CD4-positive, alpha-beta T cell treated with Interleukin-6 at 100 ng/mL for 8 hours (primary cell): ENCODE measurements at regions not wholly inside any gene's neighbourhood (a gene's known extent, or its start where the extent isn't known, plus 50 kb on each side); places are given as distances from the start of the nearest gene placed in this dataset.

Experiments
- DNase-seq: peaks from one replicate; pipeline ENCODE4 v3.0.0-alpha.2; 2020; ENCODE audit warnings: mixed read lengths, low spot score

DNA sequence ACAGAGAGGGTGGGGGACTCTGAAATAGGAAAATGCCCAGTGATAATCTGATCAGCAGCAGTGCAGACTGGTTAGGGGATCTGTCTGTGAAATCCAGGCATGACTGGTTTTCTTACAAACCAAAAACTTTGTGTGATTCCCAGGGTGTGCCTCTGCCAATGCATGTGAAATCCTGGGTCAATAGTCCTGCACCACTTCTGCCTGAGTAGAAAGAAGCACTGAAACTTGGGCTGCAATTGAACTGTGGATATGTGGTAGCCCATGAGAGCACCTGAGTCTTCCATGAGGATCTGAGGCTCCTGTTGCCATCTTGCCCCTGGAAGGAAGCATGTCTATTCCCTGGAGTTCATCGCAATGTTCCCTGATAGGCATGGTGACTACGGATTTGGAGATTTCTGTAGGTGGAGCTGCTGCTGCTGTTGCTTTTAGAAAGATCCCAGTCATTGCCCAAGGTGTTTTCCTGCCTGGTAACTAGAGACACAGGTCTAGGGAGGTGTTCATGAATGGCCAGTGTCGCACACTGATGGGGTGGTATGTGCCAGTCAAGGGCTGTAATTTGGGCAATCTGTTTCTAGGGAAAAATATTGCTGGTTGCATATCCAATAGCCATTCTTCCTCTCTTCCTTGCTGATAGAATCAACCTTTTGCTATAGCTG, 146.7 kb downstream of the CARTPT start:
- DNase-seq = no peak

DNA sequence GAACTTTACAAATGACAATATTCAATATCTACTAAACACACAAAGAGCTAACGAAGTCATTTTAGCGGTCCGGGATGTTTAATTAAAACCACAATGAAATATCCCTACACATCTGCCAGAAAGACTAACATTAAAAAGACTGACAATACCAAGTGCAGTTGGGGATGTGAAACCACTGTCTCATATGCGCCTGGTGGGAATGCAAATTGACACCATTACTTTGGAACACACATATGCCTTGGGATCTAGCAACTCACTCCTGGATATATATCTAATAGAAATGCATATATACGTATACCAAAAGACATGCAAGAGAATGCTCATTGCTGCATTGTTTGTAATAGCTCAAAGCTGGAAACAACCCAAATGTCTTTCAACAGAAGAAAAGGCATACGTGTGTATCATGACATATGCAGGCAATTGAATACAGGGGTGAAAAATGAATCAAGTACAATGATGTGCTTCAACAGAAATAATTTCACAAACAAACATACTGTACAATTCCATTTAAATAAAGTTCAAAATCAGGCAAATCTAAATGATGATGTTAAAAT, 153.3 kb downstream of the CARTPT start:
- DNase-seq = no peak

DNA sequence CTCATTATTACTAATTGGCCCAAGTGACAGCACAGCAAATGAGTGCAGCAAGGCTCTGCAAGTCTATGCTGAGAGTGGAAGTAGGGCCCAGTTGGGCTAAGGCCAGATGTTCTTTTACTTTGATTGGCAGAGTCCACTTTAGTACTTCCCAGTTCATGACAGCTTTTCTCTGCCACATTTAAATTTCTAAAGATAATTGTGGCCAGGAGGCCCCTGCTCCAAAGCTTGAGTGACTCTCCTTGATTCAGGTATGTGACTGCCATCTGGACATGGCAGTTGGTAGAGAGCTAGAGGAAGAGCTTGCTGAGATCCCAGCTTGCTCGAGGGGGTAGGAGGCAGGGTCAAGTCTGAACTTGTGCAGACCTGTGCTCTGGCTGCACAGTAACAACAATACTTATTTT, 154.1 kb downstream of the CARTPT start:
- no peak for DNase-seq

DNA sequence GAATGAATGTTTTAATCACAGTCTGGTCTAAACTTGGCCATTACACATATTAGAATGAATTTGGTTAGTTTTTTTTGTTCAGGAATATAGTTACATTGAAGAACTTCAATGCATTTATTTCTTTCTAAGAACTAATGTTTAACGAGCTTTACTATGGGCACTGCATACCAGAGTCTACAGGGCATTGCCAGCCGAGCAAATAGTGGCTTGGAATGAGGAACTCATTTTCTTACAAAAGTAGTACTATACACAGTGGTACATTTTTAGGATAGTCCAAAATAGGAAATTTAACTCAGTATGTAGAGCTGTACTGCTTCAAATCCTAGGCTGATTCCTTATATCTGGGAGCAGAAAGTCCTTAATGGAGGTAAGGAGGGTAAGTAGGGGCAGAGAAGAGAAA, 155.4 kb downstream of the CARTPT start:
- DNase-seq = no peak

DNA sequence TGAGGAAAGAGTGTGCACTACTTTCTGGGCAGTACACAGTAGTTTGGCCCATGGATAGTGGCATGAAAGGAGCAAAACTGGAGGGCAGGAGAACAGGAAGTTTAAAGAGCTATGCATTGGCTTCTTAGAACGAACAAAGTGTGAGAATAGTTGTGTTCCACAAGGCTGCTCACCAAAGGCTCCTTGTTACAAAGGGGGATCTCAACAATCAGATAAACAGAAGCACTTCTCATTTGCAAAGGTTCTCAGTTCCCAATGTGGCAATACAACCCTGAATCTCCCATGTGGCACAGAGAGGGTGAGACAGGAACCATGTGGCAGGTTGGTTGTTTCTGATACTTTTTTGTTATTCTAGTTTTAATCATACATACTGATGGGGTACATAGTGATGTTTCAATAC, 158.4 kb downstream of the CARTPT start:
- DNase-seq = no peak

DNA sequence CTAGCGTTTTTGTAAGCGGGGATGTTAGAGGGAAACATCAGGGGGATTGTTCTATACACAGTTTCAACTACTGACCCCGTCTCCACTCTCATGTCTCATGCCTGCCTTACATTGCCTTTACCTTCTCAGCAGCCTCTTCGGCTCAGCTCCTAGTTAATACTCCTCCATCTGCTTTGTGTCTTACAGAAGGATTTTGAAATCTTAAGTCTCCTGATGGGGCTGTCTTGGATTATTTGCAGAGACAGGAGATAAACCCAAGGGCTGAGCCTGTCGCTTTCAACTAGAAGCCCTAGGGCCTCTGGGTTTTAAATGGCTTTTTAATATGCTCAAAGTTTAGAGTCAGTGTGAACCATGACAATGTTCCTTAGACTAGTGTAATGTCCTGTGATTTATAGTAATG, 161.5 kb downstream of the CARTPT start:
- DNase-seq = no peak

DNA sequence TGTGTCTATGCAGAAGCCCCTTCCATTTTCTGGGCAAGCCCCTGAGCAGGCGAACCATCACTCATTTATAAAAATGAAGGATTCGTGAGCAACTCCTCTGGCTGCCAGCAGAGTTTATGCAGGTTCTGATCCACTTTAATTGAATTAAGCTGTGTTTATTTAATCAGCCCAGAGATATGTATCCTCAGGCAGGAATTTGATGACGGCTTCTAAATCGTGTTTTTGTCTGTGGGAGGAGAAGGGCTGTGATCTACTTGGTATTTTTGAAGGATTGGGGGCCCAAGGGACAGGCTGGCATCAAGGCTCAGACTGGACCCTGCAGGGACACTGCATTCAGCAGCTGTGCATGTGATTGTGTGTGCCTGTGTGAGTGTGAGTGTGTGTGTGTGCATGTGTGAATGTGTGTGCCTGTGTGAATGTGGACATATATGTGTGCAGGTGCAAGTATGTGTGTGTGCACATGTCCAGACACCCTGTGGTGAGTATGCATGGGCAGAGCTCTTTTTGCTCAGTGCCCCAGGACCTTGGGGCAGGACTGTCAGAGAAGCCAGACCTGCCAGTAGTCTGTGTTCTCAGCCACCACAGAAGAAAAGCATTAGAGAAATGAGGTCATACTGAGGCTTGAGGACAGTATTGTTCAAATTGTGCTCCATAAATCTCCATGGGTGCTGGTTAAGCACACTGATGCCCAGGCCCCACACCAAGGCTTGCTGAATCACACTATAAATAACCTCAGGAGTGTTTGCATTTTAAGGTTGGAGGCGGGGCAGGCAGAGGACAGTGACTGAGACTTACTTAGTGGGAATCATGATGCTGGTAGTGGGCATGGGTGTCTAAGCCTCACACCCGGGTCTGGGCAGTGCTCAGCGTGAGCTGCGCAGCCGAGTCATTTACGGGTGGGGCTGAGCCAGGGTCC, 164.0 kb downstream of the CARTPT start:
- no peak for DNase-seq

DNA sequence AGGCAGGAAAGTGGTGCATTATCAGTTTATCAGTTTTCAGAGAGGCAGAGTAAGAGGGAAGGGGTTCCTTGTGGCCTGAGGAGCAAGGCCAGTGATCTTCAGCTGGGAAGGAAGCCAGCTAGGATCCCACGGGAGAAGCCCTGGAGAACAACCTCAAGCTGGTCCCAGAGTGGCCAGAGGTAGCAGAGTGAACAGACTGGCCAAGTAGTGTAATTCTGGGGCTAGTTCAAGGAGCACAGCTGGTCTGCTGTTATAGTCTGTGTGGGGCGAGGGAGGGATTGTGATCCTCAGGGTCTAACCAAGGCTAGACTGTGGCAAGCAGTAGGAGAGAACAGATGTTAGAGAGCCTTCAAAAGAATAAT, 164.6 kb downstream of the CARTPT start:
- no peak for DNase-seq

DNA sequence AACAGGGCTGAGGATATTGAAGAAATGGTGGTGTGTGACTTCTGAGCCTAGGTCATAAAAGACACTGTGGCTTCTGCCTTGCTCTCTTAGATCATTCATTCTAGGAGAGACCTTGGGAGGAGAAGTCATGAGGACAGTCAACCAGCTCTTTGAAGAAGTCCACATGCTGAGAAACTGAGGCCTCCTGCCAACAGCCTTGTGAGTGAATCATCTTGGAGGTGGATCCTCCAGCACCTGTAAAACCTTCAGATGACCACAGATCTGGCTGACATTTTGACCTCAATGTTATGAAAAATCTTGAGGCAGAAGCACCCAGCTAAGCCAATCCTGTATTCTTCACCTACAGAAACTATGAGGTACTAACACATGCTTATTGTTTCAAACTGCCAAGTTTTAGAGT, 165.9 kb downstream of the CARTPT start:
- no peak for DNase-seq

DNA sequence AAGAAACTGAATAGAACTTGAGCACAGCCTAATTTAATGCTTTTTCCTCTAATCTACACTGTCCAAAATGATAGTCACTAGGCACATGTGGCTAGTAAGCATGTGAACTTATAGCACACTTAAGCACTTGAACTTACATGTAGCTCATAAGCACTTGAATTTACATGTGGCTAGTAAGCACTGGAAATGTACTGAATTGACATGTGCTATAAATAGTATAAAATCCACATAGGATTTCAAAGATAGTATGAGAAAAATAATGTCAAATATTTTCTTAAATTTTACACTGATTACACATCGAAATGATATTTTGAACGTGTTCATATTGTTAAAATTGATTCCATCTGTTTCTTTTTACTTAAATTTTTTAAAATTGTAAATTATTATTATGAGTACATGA, 167.3 kb downstream of the CARTPT start:
- no peak for DNase-seq

DNA sequence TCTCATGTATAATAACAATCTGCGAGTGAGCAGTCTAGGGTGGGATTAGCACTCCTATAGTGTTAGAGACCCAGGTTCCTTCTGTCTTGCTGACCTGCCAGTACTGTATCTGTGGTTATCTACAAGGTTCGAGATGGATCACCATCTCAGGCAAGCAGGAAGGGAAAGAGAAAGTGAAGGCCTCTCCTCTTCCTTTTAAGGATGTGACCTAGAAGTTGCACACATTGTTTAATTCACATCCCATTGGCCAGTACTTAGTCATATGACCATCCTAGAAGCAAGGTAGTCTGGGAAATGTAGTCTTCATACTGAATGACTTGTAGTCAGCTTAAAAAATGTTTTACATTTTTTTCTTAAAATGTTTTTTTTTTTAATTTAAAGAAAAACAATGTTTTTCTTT, 168.6 kb downstream of the CARTPT start:
- DNase-seq = peak; percentile 8

DNA sequence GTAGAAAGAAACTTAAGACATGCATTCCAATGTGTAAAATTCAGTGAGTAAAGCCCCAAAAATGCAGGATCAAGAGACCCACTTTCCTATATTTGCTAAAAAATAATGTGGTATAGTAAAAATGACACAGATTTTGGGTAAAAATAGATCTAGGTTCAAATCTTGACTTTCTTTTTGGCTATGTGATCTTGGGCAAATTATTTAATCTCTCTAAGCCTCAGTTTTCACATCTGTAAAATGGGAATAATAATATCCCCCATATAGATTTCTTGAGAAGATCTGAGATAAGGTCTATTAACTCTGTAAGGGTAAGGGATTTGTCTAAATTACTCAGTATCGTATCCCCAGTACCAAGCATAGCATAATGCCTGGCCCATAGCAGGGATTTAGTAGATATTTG, 172.3 kb downstream of the CARTPT start:
- DNase-seq = no peak

DNA sequence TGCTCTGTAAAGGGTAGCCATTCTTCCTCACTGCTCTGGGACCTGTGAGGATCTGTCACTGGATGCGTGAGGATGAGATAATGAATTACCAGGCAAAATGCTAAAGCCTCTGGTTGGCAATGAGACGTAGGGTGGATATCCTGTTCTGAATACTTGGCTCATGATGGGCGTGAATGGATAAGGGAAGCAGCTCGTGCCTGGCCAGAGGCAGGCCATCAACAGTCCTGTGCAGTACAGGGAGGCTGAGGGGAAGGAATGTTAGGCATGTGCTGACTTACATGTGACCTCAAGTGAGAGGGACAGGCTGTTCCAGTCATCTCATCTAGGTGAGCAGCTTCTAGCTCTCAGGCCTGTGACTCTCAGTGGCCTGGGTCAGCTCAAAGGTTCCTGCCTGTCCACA, 172.8 kb downstream of the CARTPT start:
- DNase-seq = no peak

DNA sequence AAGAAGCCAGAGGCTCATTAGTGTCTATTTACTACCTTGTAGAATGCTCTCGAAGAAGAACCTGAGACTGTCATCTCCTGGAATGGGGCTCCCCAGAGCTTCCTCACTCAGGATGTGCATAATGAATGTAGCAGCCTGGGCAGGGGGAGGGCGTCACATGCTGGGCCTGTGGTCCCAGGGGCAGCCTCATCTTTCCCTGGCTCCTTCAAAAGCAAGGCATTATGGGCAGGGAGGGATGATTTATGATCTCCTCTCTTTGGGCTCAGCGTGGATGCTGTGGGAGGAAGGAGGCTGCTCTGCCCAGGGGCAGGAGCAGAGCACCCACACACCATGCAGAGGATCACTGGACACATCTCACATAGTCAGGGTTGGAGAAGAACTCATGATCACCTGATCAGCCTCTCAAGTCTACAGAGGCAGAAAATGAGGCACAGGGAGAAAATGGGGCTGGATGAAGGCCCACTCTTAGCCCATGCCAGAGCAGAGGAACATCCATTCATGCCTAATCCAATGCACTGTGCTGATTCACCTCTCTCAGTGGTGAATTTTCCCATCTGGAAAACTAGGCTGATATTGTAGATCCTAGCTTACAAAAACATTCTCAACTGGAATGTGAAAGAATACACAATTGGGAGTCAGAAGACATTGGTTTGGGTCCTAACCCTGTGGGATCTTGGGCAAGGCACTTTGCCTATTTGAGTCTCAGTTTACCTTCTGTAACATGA, 173.7 kb downstream of the CARTPT start:
- DNase-seq = no peak

DNA sequence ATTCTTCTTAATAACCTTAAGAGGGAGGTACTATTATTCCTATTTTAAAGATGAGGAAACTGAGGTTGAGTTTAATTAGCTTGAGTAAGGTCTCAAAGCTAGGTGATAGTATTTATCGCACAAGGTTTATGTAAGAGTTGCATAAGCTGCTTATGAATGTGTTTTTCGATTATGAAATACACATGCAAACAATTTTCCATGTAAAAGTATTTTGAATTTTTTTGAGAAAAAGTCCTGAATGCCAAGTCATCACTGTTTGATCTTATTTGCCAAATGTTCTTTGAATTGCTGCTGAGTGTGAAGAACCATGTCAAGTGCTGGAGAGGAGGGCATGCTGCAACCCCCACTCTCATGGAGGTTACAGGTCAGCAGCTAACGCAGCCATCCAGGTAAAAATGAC, 174.4 kb downstream of the CARTPT start:
- DNase-seq = no peak

DNA sequence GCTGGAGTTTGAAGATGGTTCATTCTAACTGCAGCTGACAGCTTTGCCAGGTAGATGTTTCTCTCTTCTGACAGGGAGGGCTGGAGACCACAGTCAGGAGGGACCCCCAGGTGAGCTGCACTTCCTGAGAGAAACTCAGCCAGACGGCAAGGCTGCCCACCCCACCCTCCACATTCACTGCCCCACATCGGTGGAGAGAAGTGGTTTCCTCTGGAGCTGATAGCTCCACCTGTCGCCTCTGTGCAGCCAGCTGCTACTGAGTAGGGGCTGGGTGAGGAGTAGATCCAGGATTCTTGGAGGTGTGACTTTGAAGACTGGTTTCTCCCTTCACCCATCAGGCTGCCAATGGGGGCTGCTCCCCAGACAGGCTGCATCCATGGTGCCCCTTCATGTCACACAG, 175.0 kb downstream of the CARTPT start:
- DNase-seq = no peak

DNA sequence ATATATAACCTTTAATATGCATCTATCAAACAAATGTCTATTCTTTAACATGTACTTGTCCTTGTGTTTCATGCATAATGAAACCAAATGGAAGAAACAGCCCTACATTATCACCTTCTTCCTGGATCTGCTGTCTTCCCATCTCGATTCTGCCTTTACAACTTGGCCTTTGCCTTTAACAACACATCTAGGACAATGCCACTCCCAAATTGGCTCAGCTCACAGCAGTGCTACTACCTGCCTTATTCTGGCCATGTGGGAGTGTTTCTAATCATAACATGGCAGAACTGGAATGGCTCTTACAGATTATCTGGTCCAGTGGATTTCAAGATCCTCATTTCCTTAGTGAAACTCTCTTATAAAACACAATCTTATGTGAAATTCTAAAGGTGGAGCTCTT, 176.5 kb downstream of the CARTPT start:
- no peak for DNase-seq

DNA sequence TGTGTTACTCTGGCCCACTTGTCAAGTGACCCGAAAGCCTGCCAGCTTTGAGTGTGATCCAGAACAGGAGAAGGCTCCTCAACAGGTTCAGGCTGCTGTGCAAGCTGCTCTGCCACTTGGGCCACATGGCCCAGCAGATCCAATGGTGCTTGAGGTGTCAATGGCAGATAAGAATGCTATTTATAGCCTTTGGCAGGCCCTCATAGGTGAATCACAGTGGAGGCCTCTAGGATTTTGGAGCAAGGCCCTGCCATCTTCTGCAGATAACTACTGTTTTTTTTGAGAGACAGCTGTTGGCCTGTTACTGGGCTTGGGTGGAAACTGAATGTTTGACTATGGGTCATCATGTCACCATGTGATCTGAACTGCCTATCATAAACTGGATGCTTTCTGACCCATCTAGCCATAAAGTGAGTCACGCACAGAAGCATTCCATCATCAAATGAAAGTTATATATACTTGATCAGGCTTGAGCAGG, 180.8 kb downstream of the CARTPT start:
- DNase-seq = no peak

DNA sequence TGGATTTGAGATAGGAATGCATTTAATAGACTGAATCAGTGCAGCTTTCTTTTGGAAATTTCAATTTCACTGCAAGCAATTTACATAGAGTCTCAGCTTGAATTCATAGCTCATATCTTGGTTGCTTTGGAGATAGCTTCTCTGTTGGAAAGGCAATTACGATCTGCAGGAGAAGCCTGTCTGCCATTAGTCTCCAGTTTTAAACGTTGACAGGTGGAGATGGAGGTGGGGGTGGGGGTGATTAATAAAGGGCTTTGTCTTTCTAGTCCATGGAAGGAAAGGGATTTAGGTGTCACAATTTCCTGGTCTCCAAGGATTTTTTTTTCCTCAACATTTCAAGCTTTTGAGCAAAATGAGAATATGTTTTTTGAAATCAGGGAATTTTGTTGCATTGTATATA, 184.7 kb downstream of the CARTPT start:
- no peak for DNase-seq

DNA sequence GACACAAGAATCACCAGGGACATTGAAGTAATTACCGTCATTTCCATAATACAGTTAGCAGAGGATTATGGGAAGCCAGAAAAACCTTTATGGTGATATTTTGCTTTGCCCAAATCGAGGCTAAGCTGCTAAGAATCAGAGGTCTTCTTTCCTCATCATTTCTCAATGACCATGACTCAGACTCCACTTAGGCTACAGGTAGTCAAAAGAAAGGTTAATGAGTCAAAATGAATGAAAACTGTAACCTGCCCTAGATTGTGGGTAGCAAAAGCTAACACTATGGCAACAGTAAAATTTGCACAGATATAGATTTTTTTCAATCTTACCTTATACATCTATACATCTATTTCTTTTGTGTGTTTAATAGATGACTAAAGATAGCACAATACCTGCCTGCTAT, 185.8 kb downstream of the CARTPT start:
- no peak for DNase-seq

DNA sequence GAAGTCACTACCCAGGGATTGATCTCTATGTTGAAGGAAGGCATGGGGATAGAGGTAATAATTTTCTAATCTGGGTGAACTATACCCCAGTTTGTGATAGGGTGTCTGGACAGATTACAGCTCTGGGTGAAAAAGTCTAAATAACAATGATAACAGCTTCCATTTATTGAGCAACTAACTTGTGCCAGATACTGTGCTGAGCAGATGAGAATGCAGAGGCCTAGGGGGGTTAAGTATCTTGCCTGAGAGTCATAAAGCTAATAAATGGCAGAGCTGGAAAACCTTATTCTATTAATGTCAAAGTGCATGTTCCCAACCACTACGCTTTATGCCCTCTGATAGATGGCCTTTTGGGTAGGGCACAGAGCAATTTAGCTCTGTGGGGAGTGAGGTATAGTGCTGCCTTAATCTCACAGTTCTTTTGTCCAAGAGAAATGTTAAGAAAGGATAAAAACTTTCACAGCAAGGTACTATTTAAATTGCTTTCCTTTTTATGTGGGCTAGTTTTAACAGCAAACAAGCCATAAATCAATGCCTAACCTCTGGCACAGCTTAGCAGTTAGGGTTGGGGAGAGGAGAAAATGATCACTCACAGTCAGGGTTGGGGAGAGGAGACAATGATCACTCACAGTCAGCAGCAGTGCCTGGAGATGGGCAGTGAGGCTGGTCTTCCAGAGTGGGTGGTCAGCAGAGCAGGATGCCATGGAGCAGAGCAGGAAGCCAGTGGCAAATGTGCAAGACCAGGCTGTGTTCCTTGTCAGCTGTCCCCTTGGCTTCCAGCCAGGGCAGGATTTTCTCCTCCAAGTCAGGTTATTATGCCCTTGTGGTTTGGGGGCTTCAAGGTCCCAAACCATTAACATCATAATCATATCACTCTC, 187.0 kb downstream of the CARTPT start:
- no peak for DNase-seq
